GM23338 (cell line): ENCODE measurements at regions not wholly inside any gene's neighbourhood (a gene's known extent, or its start where the extent isn't known, plus 50 kb on each side); places are given as distances from the start of the nearest gene placed in this dataset.

Experiments
- ATAC-seq: fragments of 200-7000 bp; cut with Tn5 transposase; 3 replicates; pipeline ENCODE4 v1.9.1; 2020
- DNase-seq: peaks from one replicate; pipeline ENCODE4 v3.0.0-alpha.2; 2015; ENCODE audit warnings: low spot score
- H2AFZ ChIP-seq: fragments of 200-600 bp; sonication (generic); 2 replicates; pipeline ENCODE4 v1.8.0; 2016; ENCODE audit warnings: antibody characterized with exemption, mild to moderate bottlenecking, moderate library complexity
- H3F3A ChIP-seq: fragments of 200-600 bp; sonication (generic); replicated peaks from 2 replicates; pipeline ENCODE4 v1.8.0; 2017; ENCODE audit warnings: antibody characterized with exemption, mixed run types, low read depth
- H3K27ac ChIP-seq: fragments of 200-600 bp; sonication (generic); 2 replicates; pipeline ENCODE4 v1.6.1; 2016; ENCODE audit warnings: low read depth
- H3K27me3 ChIP-seq: fragments of 200-600 bp; sonication (generic); 2 replicates; pipeline ENCODE4 v1.8.0; 2016; ENCODE audit warnings: mild to moderate bottlenecking, mixed run types, moderate library complexity; ENCODE audit not compliant: insufficient read depth
- H3K36me3 ChIP-seq: fragments of 200-600 bp; sonication (generic); 2 replicates; pipeline ENCODE4 v1.8.0; 2016; ENCODE audit warnings: mild to moderate bottlenecking; ENCODE audit not compliant: insufficient read depth
- H3K4me1 ChIP-seq: fragments of 200-600 bp; sonication (generic); 2 replicates; pipeline ENCODE4 v1.8.0; 2016; ENCODE audit warnings: mild to moderate bottlenecking, moderate library complexity; ENCODE audit not compliant: insufficient read depth
- H3K4me2 ChIP-seq: fragments of 200-600 bp; sonication (generic); 2 replicates; pipeline ENCODE4 v1.7.1; 2017; ENCODE audit warnings: mixed run types
- H3K4me3 ChIP-seq: fragments of 200-600 bp; sonication (generic); 2 replicates; pipeline ENCODE4 v1.6.1; 2016; ENCODE audit warnings: mixed run types
- H3K79me2 ChIP-seq: fragments of 200-600 bp; sonication (generic); replicated peaks from 2 replicates; pipeline ENCODE4 v1.8.0; 2017; ENCODE audit warnings: mild to moderate bottlenecking; ENCODE audit not compliant: insufficient read depth
- H3K9me2 ChIP-seq: fragments of 200-600 bp; sonication (generic); 2 replicates; pipeline ENCODE4 v1.8.0; 2017; ENCODE audit not compliant: insufficient read depth
- H4K20me1 ChIP-seq: fragments of 200-600 bp; sonication (generic); replicated peaks from 2 replicates; pipeline ENCODE4 v1.8.0; 2017; ENCODE audit warnings: mild to moderate bottlenecking; ENCODE audit not compliant: insufficient read depth
- H3K27ac Mint-ChIP-seq: 2 replicates; pipeline ENCODE4 v1.8.0; 2020; ENCODE audit warnings: inconsistent platforms, mild to moderate bottlenecking, moderate library complexity, mixed read lengths
- H3K27me3 Mint-ChIP-seq: 3 replicates; pipeline ENCODE4 v1.8.0; 2022; ENCODE audit warnings: low read depth, mild to moderate bottlenecking, moderate library complexity, mixed read lengths, inconsistent platforms; ENCODE audit not compliant: insufficient read depth, poor library complexity
- H3K36me3 Mint-ChIP-seq: 3 replicates; pipeline ENCODE4 v1.8.0; 2021; ENCODE audit warnings: low read depth, mild to moderate bottlenecking, inconsistent platforms, moderate library complexity, mixed read lengths
- H3K4me1 Mint-ChIP-seq: 3 replicates; pipeline ENCODE4 v1.8.0; 2020; ENCODE audit warnings: mild to moderate bottlenecking, inconsistent platforms, mixed read lengths
- H3K4me3 Mint-ChIP-seq: 3 replicates; pipeline ENCODE4 v1.8.0; 2021; ENCODE audit warnings: moderate library complexity, mild to moderate bottlenecking, inconsistent platforms, mixed read lengths
- H3K9me3 Mint-ChIP-seq: 3 replicates; pipeline ENCODE4 v1.8.0; 2020; ENCODE audit warnings: moderate library complexity, mild to moderate bottlenecking, inconsistent platforms, mixed read lengths
- CREB1 ChIP-seq: fragments of 250-450 bp; sonication (Bioruptor Pico); IDR thresholded peaks from 2 replicates; pipeline ENCODE4 v1.5.0; 2020; ENCODE audit warnings: low read depth, mild to moderate bottlenecking, moderate library complexity
- EZH2 ChIP-seq: fragments of 200-600 bp; sonication (generic); IDR thresholded peaks from one replicate; pipeline ENCODE4 v1.8.0; 2017; ENCODE audit warnings: antibody characterized with exemption, mild to moderate bottlenecking, low read depth; ENCODE audit not compliant: unreplicated experiment
- EZH2phosphoT487 ChIP-seq: fragments of 200-600 bp; sonication (generic); IDR thresholded peaks from one replicate; pipeline ENCODE4 v1.8.1; 2018; ENCODE audit warnings: antibody characterized with exemption; ENCODE audit not compliant: unreplicated experiment
- JUNB ChIP-seq: IDR thresholded peaks from one replicate; pipeline ENCODE4 v1.6.1; 2016; ENCODE audit warnings: antibody characterized with exemption; ENCODE audit not compliant: unreplicated experiment
- NANOG ChIP-seq: IDR thresholded peaks from 2 replicates; pipeline ENCODE4 v1.6.1; 2016; ENCODE audit warnings: antibody characterized with exemption, borderline replicate concordance
- POLR2AphosphoS5 ChIP-seq: IDR thresholded peaks from 2 replicates; pipeline ENCODE4 v1.6.1; 2016; ENCODE audit warnings: antibody characterized with exemption, low read depth
- STAT1 ChIP-seq: IDR thresholded peaks from one replicate; pipeline ENCODE4 v1.6.1; 2016; ENCODE audit warnings: antibody characterized with exemption; ENCODE audit not compliant: unreplicated experiment
- ZNF114 ChIP-seq: fragments of 250-450 bp; sonication (Bioruptor Pico); IDR thresholded peaks from 2 replicates; pipeline ENCODE4 v1.5.0; 2020; ENCODE audit warnings: mild to moderate bottlenecking, moderate library complexity
- ZNF331 ChIP-seq: fragments of 250-450 bp; sonication (Bioruptor Pico); IDR thresholded peaks from 2 replicates; pipeline ENCODE4 v1.5.0; 2020; ENCODE audit warnings: low read depth, mild to moderate bottlenecking, moderate library complexity
- TF ChIP-seq, protein P1 (sequence below), 2 experiments: fragments of 200-600 bp in 1 of 2; sonication (generic) in 1 of 2; conservative IDR thresholded peaks; 2 replicates each; pipeline versions ENCODE4 v1.5.1 to v1.6.1; 2016 to 2017; ENCODE audit warnings: antibody characterized with exemption in 2 of 2, low read depth in 2 of 2, mild to moderate bottlenecking in 2 of 2, moderate library complexity in 1 of 2
- TF ChIP-seq, protein P2 (sequence below): IDR thresholded peaks from 2 replicates; pipeline ENCODE4 v1.6.1; 2016; ENCODE audit warnings: antibody characterized with exemption
- TF ChIP-seq, protein P3 (sequence below): IDR thresholded peaks from one replicate; pipeline ENCODE4 v1.6.1; 2018; ENCODE audit warnings: antibody characterized with exemption; ENCODE audit not compliant: unreplicated experiment

DNA sequence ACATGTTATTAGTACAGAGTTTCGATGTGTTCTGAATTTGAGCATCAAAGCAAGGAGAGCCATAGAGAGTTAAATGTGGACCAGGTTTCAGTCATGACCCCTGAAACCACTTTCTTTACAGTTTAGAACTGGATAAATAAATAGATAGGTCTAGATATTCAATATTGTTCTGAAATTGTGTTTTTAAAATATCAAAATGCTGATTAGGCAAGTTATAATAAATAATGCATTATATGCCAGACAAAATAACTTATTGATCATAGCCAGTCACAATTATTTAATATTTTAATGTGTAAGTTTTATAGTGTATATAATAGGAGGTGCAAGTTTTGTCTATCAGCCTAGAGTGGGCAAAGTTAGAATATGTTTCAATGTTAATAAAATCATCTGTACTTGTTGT is 569.5 kb downstream of the METTL15 start:
- Histone ChIP-seq H3K4me3 (no peak overlapping the region), H2AFZ (no peak overlapping the region), H3K4me2 (no peak overlapping the region), H3K27ac (no peak overlapping the region), H3K36me3 (no peaks in the 10 kb centered on the region), H3K4me1 (no peaks in the 10 kb centered on the region; the same call in 1 of the 2 replicates), H3K27me3 (no peaks in the 10 kb centered on the region), H4K20me1 (no peaks in the 10 kb centered on the region), H3K79me2 (no peaks in the 10 kb centered on the region), H3K9me2 (no peaks in the 10 kb centered on the region; the same call in none of the 2 replicates), H3F3A (no peaks in the 10 kb centered on the region)
- TF ChIP-seq ZNF114: no peak
- no peak for TF ChIP-seq EZH2
- no peak for TF ChIP-seq JUNB
- TF ChIP-seq, protein P1, sequence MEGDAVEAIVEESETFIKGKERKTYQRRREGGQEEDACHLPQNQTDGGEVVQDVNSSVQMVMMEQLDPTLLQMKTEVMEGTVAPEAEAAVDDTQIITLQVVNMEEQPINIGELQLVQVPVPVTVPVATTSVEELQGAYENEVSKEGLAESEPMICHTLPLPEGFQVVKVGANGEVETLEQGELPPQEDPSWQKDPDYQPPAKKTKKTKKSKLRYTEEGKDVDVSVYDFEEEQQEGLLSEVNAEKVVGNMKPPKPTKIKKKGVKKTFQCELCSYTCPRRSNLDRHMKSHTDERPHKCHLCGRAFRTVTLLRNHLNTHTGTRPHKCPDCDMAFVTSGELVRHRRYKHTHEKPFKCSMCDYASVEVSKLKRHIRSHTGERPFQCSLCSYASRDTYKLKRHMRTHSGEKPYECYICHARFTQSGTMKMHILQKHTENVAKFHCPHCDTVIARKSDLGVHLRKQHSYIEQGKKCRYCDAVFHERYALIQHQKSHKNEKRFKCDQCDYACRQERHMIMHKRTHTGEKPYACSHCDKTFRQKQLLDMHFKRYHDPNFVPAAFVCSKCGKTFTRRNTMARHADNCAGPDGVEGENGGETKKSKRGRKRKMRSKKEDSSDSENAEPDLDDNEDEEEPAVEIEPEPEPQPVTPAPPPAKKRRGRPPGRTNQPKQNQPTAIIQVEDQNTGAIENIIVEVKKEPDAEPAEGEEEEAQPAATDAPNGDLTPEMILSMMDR (conservative IDR thresholded peaks at IDR 0.05; ENCODE audit: low read depth in 2 of 2): no peak
- TF ChIP-seq, protein P2, sequence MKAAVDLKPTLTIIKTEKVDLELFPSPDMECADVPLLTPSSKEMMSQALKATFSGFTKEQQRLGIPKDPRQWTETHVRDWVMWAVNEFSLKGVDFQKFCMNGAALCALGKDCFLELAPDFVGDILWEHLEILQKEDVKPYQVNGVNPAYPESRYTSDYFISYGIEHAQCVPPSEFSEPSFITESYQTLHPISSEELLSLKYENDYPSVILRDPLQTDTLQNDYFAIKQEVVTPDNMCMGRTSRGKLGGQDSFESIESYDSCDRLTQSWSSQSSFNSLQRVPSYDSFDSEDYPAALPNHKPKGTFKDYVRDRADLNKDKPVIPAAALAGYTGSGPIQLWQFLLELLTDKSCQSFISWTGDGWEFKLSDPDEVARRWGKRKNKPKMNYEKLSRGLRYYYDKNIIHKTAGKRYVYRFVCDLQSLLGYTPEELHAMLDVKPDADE: no peak
- no peak for TF ChIP-seq NANOG
- no peak for TF ChIP-seq CREB1 (CRISPR knock-in tag)
- no peak for TF ChIP-seq EZH2phosphoT487
- TF ChIP-seq, protein P3, sequence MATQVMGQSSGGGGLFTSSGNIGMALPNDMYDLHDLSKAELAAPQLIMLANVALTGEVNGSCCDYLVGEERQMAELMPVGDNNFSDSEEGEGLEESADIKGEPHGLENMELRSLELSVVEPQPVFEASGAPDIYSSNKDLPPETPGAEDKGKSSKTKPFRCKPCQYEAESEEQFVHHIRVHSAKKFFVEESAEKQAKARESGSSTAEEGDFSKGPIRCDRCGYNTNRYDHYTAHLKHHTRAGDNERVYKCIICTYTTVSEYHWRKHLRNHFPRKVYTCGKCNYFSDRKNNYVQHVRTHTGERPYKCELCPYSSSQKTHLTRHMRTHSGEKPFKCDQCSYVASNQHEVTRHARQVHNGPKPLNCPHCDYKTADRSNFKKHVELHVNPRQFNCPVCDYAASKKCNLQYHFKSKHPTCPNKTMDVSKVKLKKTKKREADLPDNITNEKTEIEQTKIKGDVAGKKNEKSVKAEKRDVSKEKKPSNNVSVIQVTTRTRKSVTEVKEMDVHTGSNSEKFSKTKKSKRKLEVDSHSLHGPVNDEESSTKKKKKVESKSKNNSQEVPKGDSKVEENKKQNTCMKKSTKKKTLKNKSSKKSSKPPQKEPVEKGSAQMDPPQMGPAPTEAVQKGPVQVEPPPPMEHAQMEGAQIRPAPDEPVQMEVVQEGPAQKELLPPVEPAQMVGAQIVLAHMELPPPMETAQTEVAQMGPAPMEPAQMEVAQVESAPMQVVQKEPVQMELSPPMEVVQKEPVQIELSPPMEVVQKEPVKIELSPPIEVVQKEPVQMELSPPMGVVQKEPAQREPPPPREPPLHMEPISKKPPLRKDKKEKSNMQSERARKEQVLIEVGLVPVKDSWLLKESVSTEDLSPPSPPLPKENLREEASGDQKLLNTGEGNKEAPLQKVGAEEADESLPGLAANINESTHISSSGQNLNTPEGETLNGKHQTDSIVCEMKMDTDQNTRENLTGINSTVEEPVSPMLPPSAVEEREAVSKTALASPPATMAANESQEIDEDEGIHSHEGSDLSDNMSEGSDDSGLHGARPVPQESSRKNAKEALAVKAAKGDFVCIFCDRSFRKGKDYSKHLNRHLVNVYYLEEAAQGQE: no peak
- TF ChIP-seq STAT1: no peak
- no peaks in the 10 kb centered on the region for H3K36me3 Mint-ChIP-seq
- H3K4me3 Mint-ChIP-seq: no peak overlapping the region
- no peak overlapping the region for H3K27ac Mint-ChIP-seq
- DNase-seq (no peak), ATAC-seq (no peak)
- peaks cover 9% of the 10 kb centered on the region; the same call in 2 of the 3 replicates for H3K4me1 Mint-ChIP-seq
- no peaks in the 10 kb centered on the region for H3K27me3 Mint-ChIP-seq
- H3K9me3 Mint-ChIP-seq: no peaks in the 10 kb centered on the region

DNA sequence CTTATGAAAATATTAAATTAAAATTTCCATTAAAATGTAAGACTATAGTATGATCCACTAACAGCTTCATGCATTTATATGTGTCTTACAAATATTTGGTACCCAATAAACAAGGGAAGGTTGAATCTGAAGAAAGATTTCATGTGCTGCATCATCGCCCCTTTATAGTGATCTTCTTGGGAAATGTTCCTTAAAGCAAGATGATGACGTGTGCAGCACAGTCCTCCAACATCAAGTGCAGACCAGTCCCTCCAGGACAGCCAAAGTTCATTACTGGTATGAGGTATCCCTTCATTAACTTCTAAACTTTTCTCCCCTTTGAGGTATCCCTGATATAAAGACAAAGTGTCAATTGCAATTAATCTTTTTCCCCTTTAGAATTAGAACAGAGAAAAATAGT is 567.0 kb downstream of the METTL15 start:
- Mint-ChIP-seq H3K4me3 (no peak overlapping the region), H3K36me3 (no peaks in the 10 kb centered on the region), H3K4me1 (peaks cover 9% of the 10 kb centered on the region; the same call in 2 of the 3 replicates), H3K27me3 (no peaks in the 10 kb centered on the region), H3K27ac (no peak overlapping the region), H3K9me3 (no peaks in the 10 kb centered on the region)
- Histone ChIP-seq H4K20me1 (no peaks in the 10 kb centered on the region), H3K4me1 (no peaks in the 10 kb centered on the region; the same call in 1 of the 2 replicates), H3K27ac (no peak overlapping the region), H3F3A (no peaks in the 10 kb centered on the region), H3K27me3 (no peaks in the 10 kb centered on the region), H3K36me3 (no peaks in the 10 kb centered on the region), H3K4me3 (no peak overlapping the region), H3K79me2 (no peaks in the 10 kb centered on the region), H3K4me2 (no peak overlapping the region), H3K9me2 (no peaks in the 10 kb centered on the region; the same call in 1 of the 2 replicates), H2AFZ (no peak overlapping the region)
- ATAC-seq: no peak
- DNase-seq: no peak
- no peak for TF ChIP-seq POLR2AphosphoS5
- TF ChIP-seq EZH2phosphoT487: no peak
- TF ChIP-seq NANOG: no peak
- no peak for TF ChIP-seq ZNF331 (CRISPR knock-in tag)
- no peak for TF ChIP-seq EZH2
- no peak for TF ChIP-seq JUNB
- no peak for TF ChIP-seq STAT1
- TF ChIP-seq ZNF114: no peak
- TF ChIP-seq, protein P1 (conservative IDR thresholded peaks at IDR 0.05; ENCODE audit: low read depth in 2 of 2): no peak
- TF ChIP-seq, protein P2: no peak
